ENCODE measurements at regions not wholly inside any gene's neighbourhood (a gene's known extent, or its start where the extent isn't known, plus 50 kb on each side); places are given as distances from the start of the nearest gene placed in this dataset.

GRCh38 chr5:77839691-77840090 is 63.6 kb upstream of the TBCA start:
- Histone ChIP-seq H3K9me3 (ENCODE audit: control insufficient read depth, insufficient read depth, low read length) (peaks cover 2% of the 10 kb centered on the region; the same call in 1 of the 2 replicates), H3K18ac (ENCODE audit: low read depth, low read length) (no peak overlapping the region), H3K27ac (ENCODE audit: insufficient read depth, low read length) (no peak overlapping the region), H2BK20ac (ENCODE audit: low read depth, low read length) (no peak overlapping the region), H2AFZ (replicated peaks; ENCODE audit: low read length, poor library complexity) (no peak overlapping the region), H3K36me3 (ENCODE audit: control insufficient read depth, insufficient read depth, low read length) (no peaks in the 10 kb centered on the region), H3K4me3 (ENCODE audit: insufficient read depth, low read depth, low read length) (no peak overlapping the region), H2BK5ac (ENCODE audit: low read depth, low read length, poor library complexity, severe bottlenecking) (no peak overlapping the region), H4K91ac (ENCODE audit: insufficient read depth, low read depth, low read length) (no peak overlapping the region), H2AK9ac (replicated peaks; ENCODE audit: low read depth, low read length, poor library complexity) (no peak overlapping the region), H3K56ac (ENCODE audit: extremely low read depth, insufficient read depth, low read length) (no peak overlapping the region), H4K5ac (ENCODE audit: low read depth, low read length) (no peak overlapping the region), H4K8ac (ENCODE audit: low read depth in 2 of 2, low read length in 2 of 2) (no peak overlapping the region), H3K79me1 (ENCODE audit: low read depth in 1 of 2, low read length in 2 of 2) (no peaks in the 10 kb centered on the region), H3K4ac (ENCODE audit: low read depth, low read length) (no peak overlapping the region), H4K20me1 (ENCODE audit: insufficient read depth, low read length) (no peaks in the 10 kb centered on the region), H3K4me1 (ENCODE audit: control insufficient read depth, insufficient read depth, low read length) (no peaks in the 10 kb centered on the region), H3K9me1 (ENCODE audit: insufficient read depth, low read length) (no peaks in the 10 kb centered on the region), H2AK5ac (ENCODE audit: low read depth, low read length) (no peak overlapping the region), H3K23ac (ENCODE audit: low read depth, low read length) (no peak overlapping the region), H3K4me2 (ENCODE audit: low read depth, low read length) (no peak overlapping the region), H3K9ac (ENCODE audit: low read depth, low read length) (no peak overlapping the region), H2BK15ac (ENCODE audit: low read depth, low read length) (no peak overlapping the region), H3K14ac (replicated peaks; ENCODE audit: low read depth, low read length) (no peak overlapping the region), H2BK120ac (ENCODE audit: low read depth, low read length) (no peak overlapping the region), H3K27me3 (ENCODE audit: control insufficient read depth, insufficient read depth, low read length) (peaks cover 35% of the 10 kb centered on the region)
- dilution Hi-C loops (cut with HindIII; ENCODE audit: low sequenced_read_pairs, unreplicated experiment), result no loop called here
- ChIA-PET POLR2A (ENCODE audit: unreplicated experiment) (no interaction called here), CTCF (no interaction called here)
- TF ChIP-seq POLR2A (IDR thresholded peaks at IDR 0.05; ENCODE audit: low read depth, low read length), result no peak
- TF ChIP-seq NFE2L2 (IDR thresholded peaks at IDR 0.05; ENCODE audit: low read depth, low read length), result no peak
- TF ChIP-seq RFX5 (IDR thresholded peaks at IDR 0.05; ENCODE audit: low read depth, low read length), result no peak
- TF ChIP-seq, protein P1, sequence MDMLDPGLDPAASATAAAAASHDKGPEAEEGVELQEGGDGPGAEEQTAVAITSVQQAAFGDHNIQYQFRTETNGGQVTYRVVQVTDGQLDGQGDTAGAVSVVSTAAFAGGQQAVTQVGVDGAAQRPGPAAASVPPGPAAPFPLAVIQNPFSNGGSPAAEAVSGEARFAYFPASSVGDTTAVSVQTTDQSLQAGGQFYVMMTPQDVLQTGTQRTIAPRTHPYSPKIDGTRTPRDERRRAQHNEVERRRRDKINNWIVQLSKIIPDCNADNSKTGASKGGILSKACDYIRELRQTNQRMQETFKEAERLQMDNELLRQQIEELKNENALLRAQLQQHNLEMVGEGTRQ (IDR thresholded peaks at IDR 0.05; ENCODE audit: low read depth, low read length), result no peak
- no peak for TF ChIP-seq SMC3 (IDR thresholded peaks at IDR 0.05; ENCODE audit: low read depth, low read length)
- TF ChIP-seq BHLHE40 (IDR thresholded peaks at IDR 0.05; ENCODE audit: low read depth, low read length), result no peak
- no peak for TF ChIP-seq MXI1 (IDR thresholded peaks at IDR 0.05; ENCODE audit: borderline replicate concordance, low read depth, low read length)
- TF ChIP-seq FOS (IDR thresholded peaks at IDR 0.05; ENCODE audit: low read depth, low read length), result no peak
- TF ChIP-seq MAZ (IDR thresholded peaks at IDR 0.05; ENCODE audit: borderline replicate concordance, low read depth, low read length), result no peak
- no peak for TF ChIP-seq CEBPB (IDR thresholded peaks at IDR 0.05; ENCODE audit: low read depth, low read length)
- TF ChIP-seq, protein P2, sequence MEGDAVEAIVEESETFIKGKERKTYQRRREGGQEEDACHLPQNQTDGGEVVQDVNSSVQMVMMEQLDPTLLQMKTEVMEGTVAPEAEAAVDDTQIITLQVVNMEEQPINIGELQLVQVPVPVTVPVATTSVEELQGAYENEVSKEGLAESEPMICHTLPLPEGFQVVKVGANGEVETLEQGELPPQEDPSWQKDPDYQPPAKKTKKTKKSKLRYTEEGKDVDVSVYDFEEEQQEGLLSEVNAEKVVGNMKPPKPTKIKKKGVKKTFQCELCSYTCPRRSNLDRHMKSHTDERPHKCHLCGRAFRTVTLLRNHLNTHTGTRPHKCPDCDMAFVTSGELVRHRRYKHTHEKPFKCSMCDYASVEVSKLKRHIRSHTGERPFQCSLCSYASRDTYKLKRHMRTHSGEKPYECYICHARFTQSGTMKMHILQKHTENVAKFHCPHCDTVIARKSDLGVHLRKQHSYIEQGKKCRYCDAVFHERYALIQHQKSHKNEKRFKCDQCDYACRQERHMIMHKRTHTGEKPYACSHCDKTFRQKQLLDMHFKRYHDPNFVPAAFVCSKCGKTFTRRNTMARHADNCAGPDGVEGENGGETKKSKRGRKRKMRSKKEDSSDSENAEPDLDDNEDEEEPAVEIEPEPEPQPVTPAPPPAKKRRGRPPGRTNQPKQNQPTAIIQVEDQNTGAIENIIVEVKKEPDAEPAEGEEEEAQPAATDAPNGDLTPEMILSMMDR (conservative IDR thresholded peaks at IDR 0.05; ENCODE audit: low read depth, low read length), result no peak
- no peak for TF ChIP-seq MAFK (IDR thresholded peaks at IDR 0.05; ENCODE audit: low read depth, low read length)
- DNase-seq, result no peak
- ATAC-seq (ENCODE audit: low read depth), result no peak
- WGBS, 2 experiments (ENCODE audit: extremely low coverage in 2 of 2, insufficient read length in 1 of 2), result no CpG with 5 or more reads among the region's 3 CpGs
- BruUV-seq (replicated peaks), result no TSS peak
- in situ Hi-C loops (cut with MboI; ENCODE audit: low sequenced_read_pairs), result no loop called here
- intact Hi-C loops (cut with micrococcal nuclease), result no loop called here

Measured in IMR-90 (cell line).